NCI-H2227 (cell line): ENCODE measurements at regions not wholly inside any gene's neighbourhood (a gene's known extent, or its start where the extent isn't known, plus 50 kb on each side); places are given as distances from the start of the nearest gene placed in this dataset.
"Not testable (repeated sequence)": the region's sequence is repeated elsewhere in the genome, so short reads cannot be mapped to it uniquely, and the experiment has no call there.

Experiments used
- DNase-seq: peaks from one replicate; lab custom pipeline; 2025; ENCODE audit not compliant: unreplicated experiment; lab: John Stamatoyannopoulos, UW

- no peak for DNase-seq
Observed at GRCh38 chr18:68387246-68387645, 327.7 kb downstream of the TMX3 start.

DNA sequence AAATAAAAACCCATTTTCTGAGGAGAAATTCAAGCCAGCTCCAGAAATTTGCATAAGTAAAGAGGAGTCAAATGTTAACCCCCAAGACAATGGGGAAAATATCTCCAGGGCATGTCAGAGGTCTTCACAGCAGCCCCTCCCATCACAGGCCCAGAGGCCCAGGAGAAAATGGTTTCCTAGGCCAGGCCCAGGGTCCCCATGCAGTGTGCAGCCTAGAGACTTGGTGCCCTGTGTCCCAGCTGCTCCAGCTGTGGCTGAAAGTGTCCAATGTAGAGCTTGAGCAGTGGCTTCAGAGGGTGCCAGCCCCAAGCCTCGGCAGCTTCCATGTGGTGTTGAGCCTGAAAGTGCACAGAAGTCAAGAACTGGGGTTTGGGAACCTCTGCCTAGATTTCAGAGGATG is 330.9 kb downstream of the TMX3 start:
- not testable (repeated sequence) for DNase-seq

GRCh38 chr18:68376926-68377325 is 338.0 kb downstream of the TMX3 start:
- DNase-seq, result no peak

DNA sequence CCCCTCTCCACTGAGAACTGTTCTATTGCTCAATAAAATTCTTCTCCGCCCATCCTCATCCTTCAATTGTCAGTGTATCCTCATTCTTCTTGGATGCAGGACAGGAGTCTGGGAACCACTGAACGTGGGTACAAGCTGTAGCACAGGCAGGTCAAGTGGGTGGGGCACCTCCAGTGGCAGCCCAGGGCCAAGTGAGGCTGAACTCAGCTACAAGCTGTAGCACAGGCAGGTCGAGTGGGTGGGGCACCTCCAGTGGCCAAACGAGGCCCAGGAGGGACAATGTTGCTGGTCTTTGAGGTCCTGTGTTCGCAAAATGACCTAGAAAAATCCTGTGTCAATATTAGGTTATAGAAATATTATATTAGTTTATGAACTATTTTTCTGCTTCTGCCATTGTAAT is 352.0 kb downstream of the TMX3 start:
- DNase-seq, result no peak

DNA sequence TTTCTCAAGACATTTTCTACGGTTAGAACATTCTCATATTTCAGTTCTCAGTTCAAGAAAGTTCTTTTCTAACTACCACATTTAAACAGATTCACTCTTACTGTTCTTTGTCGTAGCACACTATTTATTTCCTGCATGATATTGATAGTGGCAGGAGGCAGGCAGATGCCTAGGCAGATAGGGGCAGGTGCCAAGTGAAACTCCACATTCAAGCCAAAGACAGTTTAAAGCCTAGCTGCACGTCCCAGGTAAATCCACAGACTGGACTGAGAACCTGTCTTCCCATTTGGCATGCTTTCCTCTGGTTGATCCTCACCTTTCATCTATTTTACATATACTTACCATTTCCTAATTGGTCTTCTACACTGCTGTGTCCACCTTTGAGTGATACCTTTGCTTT is 359.3 kb downstream of the TMX3 start:
- DNase-seq, result no peak

DNA sequence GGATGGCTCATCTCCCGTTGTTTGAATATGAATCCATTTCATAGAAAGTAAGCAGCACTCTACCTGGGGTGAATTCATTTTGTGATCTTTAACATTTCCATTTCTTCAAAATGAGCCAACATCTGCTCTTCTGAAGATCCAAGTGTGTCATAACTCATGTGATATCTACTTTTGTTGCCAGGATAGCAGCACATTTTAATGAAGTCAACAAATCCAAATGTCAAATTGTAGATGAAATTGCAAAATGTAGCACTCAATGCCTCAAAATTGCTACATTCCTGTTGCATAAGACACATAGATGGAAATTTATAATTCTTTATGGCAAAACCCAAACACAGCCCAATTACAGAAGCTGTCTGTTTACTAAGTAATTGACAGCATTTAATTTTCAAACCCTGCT is 360.7 kb downstream of the TMX3 start:
- DNase-seq, result no peak

DNA sequence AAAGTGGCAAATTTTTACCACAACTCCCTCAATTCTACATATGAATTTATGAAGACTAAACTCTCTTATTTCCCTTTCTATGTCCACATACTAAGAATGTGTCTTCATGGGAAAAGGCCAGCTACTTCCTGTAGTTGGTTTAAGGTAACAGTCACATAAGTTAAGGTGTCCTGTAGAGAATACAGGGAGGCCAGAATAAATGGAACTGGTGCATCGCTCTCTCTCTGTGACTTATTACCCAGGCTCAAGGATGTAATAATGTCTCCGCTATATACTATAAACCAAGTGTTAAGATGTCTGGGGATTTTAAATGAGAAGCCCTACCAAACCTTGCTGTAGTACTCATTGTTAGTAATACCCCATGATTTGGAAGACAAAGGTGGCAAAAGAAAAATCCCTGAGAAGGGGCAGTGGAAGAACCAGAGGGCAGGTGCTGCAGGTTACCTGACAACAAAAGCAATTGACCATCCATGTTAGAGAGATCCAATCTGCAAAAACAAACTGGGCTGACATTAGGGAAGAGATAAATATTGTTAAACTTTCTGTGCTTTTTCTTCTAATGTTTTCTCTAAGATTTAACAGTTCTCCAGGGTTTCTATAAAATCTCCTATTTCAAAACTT is 372.8 kb downstream of the TMX3 start:
- peak; percentile 14 for DNase-seq

DNA sequence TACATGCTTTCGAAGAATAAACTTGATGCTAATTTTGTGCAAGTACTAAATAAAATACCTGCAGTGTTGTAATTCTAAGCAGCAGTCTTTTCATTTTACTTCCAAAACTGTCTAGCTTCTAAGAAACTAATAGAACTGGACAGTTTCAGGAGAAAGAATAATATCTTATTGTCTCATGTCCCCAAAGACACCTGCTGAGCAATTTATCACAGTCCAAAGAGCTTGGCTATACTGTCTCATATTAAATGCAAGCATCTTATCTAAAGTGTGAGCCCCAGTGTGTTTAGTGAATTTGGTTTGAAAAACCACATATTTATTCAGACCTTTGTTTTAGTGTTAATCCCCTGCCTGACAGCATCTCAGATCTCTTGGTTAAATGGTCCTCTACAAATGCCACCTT is 374.3 kb downstream of the TMX3 start:
- DNase-seq, result no peak

DNA sequence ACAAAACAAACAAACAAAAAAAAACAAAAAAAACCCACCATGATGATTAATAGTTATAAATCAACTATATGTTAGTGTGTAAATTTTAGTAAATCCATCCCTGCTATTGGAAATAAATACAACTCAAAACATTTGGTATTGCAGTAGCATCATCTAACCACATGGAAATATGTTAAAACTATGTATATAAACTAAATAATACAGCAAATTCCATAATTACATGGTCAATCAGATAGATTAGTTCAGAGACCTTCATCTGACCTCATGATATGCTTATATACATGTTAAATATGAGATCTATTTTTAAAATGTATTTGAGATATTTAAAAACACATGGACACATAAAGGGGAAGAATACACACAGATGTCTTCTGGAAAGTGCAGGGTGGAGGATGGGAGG is 384.2 kb downstream of the TMX3 start:
- no peak for DNase-seq

DNA sequence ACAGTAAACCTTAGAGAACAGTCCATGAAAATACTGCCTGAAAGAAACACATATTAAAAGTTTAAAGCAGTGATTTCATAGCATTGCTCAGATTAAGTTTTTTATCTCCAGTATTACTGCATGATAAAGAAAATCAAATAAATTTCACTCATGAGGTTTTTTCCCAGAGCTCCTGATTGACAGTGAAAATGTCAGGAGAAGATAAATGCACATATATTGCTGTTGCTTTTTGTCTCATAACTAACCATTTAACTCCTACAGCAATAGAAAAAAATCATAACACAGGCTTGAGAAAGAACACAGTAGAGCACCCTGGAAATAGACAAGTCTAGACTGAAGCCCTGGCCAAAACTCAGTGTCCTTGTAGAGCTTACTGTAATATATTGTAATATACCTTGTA is 391.0 kb downstream of the TMX3 start:
- DNase-seq, result no peak

DNA sequence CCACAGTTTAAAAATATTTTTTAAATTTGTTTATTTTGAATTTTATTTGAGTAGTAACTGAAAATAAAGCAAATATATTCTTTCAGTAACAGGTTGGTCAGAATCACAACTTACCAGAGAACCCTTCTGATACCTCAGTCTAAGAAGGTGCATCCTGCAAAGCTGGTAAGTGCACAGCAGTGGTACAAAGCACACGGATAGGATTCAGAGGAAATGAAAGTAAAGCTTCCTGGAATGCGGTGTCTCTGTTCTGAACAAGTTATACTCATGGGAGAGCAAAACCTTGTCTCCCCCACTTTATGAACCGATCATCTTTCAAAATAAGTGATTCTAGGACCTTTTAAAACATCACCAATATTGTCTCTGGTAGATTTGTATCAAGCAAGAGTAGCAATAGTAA is 398.3 kb downstream of the TMX3 start:
- DNase-seq, result no peak

GRCh38 chr18:68314403-68314802 is 400.5 kb downstream of the TMX3 start:
- no peak for DNase-seq

DNA sequence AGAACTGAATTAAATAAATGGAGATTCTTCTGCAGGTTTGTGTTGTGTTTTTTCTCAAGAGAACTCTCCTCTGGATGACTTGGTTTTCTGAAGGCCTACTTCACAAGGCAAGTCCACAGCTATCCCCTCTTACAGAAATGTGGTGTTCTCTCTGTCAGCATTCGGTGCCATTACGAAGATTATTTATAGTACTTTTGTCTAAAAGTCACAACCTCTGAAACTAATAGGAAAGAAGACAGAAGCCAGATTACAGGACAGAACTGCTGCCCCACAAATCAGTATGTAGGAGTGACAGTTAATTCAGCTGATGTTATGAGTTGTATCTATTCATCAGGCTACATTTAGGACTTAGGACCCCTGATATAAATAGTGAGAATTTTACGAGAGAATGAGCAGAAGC is 413.5 kb downstream of the TMX3 start:
- no peak for DNase-seq

GRCh38 chr18:68299906-68300305 is 415.0 kb downstream of the TMX3 start:
- no peak for DNase-seq

DNA sequence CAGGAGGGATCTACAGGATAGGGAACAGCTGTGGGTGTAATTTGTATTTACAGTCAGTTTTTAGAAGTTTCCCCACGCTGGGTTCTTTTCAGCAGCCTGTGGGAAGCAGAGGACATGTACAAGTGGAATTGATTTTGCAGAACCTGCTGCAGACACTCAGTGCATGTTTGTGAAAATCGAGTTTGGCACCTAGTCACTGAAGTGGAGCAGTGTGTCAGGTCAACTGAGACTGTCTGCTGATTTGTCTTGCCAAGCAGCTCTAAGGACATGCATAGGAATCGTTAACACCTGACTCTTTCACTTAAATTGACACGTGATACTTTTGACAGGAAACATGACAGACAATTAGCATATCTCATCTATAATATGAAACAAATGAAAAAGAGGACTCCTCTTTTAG is 416.6 kb downstream of the TMX3 start:
- no peak for DNase-seq

DNA sequence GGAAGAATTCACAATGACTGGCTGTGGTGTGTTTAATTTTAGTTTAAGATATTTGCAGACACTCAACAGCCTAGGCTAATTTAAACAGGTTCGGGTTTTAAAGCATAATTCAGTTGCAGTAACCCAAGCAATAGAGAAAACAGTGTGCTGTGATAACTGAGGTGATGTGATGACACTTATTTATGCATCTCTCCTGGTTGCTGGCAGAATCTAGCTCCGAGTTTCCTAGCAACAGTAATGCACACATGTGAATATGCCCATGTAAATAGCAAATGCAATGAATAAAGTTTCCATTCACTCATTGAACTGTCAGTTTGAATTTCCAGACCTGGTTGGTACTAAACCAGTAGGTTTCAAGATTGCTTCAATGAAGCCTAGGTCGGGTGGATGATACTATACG is 426.5 kb downstream of the TMX3 start:
- no peak for DNase-seq

DNA sequence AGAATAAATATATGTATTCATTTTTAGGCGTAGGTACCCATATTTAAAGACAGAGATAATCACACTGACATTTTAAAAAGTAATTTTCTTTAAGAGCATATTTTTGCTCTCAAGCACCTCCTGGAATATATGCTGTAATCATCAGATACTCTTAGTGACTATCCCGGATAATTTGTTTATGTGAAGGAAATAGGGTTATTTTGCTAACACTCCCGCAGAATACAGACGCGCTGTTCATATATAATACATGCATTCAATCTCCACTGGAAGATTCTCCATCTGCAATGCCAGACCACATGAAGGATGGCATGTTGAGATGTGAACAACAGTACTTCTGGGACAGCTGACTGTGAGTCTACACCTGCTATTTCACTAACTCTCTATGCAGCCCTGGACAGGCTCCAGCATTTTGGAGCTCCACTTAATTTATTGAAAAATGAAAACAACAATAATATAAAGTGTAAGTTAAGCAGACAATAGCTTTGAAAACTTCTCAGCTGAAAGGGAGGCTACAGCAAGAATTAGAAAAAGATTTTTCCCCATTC is 430.6 kb downstream of the TMX3 start:
- peak; percentile 35 for DNase-seq

DNA sequence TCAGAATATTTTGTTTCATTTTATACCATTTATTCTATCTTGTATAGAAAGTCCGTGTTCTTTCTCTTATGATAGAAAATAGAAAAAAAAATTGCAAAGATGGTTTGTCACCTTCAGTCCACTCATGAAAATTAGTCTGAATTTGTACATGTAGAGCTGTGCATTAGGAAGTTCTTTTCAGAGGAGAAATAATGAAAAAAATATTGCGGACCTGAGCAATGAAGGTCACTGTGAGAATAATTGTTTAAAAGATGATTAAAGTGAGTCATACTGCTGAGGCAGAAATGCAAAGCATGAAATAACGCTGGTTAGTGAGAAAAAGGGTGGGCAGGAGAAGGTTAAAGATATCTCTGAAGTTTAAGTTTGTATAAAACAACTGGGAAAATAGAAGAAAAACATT is 431.1 kb downstream of the TMX3 start:
- no peak for DNase-seq

GRCh38 chr18:68282232-68282631 is 432.7 kb downstream of the TMX3 start:
- no peak for DNase-seq

DNA sequence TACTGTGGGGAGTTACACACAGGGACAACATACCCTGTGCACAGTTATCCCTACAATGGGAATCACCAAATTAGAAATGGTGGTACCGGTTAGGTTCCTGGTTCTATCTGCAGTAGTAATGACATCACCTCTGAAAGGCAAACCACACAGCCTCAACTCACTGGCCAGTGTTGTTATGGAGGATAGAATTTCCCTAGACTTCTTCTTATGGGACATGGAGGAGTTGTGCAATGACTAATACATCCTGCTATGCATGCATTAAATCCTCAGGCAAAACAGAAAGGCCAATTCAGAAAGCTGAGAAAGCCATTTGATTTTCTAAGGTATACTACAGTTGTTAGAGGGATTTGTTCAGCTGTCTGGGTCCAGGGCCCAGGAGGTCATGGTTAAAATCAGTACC is 439.3 kb downstream of the TMX3 start:
- DNase-seq, result no peak

- DNase-seq, result no peak
Observed at GRCh38 chr18:68270017-68270416, 444.9 kb downstream of the TMX3 start.

DNA sequence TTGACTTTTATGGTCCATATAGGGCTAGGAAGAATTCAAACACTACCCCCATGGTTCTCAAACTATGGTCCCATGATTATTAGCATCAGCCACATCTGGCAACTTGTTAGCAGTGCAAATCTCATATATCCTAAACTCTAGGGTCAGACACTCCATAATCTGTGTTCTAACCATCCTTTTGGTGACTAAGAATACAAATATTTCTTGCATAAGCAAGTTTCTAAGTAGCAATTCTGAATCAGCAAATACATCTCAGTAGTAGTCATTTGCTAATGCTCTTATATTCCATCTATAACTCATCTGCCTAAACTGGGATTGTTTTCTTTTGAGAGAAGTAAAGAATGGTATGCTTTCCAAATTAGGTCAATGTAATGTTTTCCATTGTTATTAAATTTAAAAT is 447.3 kb downstream of the TMX3 start:
- no peak for DNase-seq

DNA sequence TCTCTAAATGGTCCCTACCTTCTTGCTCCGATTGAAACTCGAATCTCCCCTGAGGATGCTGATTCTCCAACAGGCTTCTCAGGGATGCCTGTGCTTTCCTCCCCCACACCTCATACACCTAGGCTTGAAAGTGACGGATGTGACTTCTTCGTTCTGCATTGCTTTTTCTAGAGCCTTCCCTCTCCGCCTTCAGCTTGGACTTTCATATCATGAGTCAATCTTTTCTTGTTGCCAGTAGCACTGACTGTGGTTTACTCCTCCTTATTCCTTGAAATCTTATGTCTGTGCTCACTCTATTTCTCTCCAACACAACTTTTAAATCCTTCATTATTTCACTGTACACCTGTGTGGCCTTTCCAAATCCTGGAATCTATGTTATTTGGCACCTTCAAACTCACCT is 451.4 kb downstream of the TMX3 start:
- no peak for DNase-seq
